GM21723 (cell line): ENCODE measurements at regions not wholly inside any gene's neighbourhood (a gene's known extent, or its start where the extent isn't known, plus 50 kb on each side); places are given as distances from the start of the nearest gene placed in this dataset.

ENCODE experiments used
- ATAC-seq: cut with Tn5 transposase; IDR thresholded peaks from one replicate; pipeline ENCODE4 v1.9.1; 2021; ENCODE audit warnings: mild to moderate bottlenecking, moderate library complexity; ENCODE audit not compliant: unreplicated experiment

GRCh38 chr4:141575884-141576283 is 60.5 kb upstream of the IL15 start:
- ATAC-seq, result no peak

GRCh38 chr4:141576585-141577110 is 59.7 kb upstream of the IL15 start:
- no peak for ATAC-seq

GRCh38 chr4:141578451-141578850 is 57.9 kb upstream of the IL15 start:
- ATAC-seq, result no peak

- no peak for ATAC-seq
Observed at GRCh38 chr4:141580523-141580922, 55.9 kb upstream of the IL15 start.
